GM18499 (cell line): ENCODE measurements at regions not wholly inside any gene's neighbourhood (a gene's known extent, or its start where the extent isn't known, plus 50 kb on each side); places are given as distances from the start of the nearest gene placed in this dataset.
A peak's percentile ranks its signal among the peaks of the same experiment; 100 is the strongest.
"Not testable (repeated sequence)": the region's sequence is repeated elsewhere in the genome, so short reads cannot be mapped to it uniquely, and the experiment has no call there.

Experiments used
- ATAC-seq: cut with Tn5 transposase; IDR thresholded peaks from one replicate; pipeline ENCODE4 v1.9.1; 2021; ENCODE audit warnings: moderate number of reproducible peaks; ENCODE audit not compliant: insufficient read depth, unreplicated experiment

- ATAC-seq = no peak
Observed at GRCh38 chr3:147244397-147244796, 161.9 kb downstream of the ZIC4 start.

GRCh38 chr3:147240581-147240980 is 165.8 kb downstream of the ZIC4 start:
- no peak for ATAC-seq

DNA sequence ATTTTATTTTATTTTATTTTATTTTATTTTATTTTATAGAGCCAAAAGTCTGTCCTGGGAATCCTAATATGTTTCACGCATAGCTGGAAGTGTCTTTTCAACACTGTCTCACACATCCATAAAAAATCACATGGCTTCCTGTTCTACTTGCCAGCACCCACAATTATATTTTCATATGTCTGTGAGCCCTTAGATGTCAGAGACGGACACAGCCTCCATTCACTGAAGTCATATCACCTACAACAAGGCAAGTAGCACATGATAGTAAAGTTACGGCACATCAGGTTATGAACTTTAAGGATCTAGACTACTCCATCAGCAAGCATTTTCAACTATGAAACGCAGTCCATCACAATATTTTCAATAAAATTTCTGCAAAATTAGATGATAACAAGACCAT is 168.4 kb downstream of the ZIC4 start:
- ATAC-seq = no peak

- ATAC-seq = not testable (repeated sequence)
Observed at GRCh38 chr3:147231980-147232379, 174.4 kb downstream of the ZIC4 start.

DNA sequence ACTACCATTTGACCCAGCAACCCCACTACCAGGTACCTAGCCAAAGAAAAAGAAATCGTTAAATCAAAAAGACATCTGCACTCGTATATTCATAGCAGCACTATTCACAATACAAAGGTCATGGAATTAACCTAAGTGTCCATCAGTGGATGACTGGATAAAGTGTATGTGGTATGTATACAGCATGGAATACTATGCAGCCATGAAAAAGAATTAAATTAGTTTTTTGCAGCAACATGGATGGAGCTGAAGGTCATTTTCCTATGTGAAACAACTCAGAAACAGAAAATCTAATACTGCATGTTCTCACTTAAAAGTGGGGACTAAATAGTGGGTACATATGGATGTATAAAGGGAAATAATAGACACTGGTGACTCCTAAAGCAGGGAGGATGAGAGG is 175.2 kb downstream of the ZIC4 start:
- no peak for ATAC-seq

- ATAC-seq = no peak
Observed at GRCh38 chr3:147222291-147222690, 184.1 kb downstream of the ZIC4 start.

DNA sequence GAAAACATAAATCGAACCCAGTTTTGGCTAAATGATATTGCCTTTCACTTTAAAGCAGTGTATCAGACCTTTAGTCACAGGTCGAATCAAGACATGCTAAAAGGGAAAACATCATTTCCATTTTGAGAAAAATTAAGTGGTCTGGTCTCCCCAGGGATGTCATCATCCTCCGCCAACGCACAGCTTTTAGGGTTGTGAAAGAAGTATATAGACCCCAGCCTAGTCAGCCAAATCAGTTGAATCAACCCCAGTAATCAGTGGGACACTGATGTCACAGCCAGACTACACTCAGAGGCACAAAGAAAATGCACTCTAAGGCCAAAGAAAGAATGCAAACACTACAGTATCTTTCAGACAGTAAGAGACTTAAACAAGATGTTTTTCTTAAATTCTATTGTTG is 187.4 kb downstream of the ZIC4 start:
- no peak for ATAC-seq

- peak; percentile 40 for ATAC-seq
Observed at GRCh38 chr3:147216143-147216673, 190.1 kb downstream of the ZIC4 start.

GRCh38 chr3:147215660-147216059 is 190.7 kb downstream of the ZIC4 start:
- ATAC-seq = peak; percentile 55

GRCh38 chr3:147213633-147214032 is 192.7 kb downstream of the ZIC4 start:
- no peak for ATAC-seq

DNA sequence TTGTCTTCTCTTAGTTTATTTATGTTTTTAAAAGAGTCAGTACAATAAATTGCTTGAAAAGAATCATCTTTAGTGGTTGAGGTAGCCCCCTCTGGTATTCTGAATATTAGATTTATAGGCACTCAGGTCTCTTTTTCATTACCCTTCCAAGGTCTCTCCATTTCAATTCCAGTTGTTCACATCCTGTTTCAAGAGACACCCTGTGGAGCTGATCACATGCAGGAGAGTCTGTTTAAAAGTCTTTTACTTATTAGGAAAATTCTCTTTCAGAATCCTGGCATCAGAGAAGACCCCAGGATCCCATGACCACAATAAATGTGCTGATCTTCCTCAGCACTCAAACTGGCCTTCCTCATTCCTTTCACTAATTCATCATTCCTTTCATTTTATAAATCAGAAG is 195.7 kb downstream of the ZIC4 start:
- ATAC-seq = no peak

- no peak for ATAC-seq
Observed at GRCh38 chr3:147201086-147201485, 205.3 kb downstream of the ZIC4 start.

DNA sequence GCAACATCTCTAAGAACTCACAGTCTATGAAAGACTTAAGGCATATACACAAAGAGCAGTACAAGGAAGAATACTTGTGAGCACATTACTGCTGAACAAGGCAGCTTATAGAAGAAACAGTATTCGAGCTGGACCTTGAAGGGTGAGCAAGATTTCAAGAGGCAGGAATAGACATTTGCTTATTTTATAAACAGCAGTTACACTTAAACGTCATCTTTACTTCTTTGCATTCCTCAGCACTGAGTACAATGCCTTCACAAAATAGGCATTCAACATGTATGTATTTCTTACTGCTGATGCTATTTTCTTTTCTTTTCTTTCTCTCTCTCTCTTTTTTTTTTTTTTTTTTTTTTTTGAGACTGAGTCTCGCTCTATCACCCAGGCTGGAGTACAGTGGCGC is 205.8 kb downstream of the ZIC4 start:
- ATAC-seq = no peak

- no peak for ATAC-seq
Observed at GRCh38 chr3:147197739-147198138, 208.6 kb downstream of the ZIC4 start.

DNA sequence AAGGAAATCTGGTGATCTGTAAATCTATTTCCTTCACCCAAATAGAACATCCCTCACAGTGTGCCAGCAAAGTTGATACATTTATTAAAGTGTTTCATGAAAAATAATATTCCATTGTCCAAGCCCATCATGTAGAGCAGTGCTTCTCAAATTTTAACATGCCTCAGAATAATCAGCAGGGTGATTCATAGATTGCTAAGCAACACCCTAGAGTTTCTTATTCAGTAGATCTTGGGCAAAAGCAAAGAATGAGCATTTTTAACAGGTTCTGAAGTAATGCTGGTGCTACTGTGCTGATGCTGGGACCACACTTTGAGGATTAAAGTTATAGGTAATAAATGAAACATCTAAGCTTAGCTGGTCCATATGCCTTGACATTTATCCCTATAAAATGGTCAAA is 210.5 kb downstream of the ZIC4 start:
- ATAC-seq = no peak

DNA sequence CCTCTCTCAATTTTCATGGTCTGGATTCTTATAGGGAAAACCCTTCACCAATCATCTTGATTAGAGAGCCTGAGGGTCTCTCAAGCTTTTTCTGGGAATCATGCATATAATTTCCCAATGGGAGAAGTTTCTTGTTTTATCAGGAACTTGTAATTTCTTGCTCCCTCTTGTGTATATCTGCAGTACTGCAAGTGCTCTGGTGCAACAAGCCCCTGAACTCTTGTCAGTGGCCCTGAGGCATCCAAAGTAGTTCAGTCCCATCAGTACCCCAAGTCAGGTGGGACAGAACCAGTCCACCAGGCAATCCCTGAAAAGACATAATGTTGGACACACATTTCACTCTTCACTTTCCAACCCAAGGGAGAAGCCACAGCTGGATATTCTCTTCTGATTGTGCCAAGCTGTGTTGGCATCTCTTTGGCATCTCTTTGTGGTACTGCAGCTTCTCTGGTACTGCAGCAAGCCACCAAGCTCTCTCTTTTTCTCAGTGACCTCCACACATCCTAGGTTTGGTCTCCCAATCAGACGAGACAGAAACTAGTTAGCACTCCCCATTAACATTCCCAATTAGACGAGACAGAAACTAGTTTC is 214.5 kb downstream of the ZIC4 start:
- ATAC-seq = no peak

- no peak for ATAC-seq
Observed at GRCh38 chr3:147189016-147189415, 217.3 kb downstream of the ZIC4 start.

DNA sequence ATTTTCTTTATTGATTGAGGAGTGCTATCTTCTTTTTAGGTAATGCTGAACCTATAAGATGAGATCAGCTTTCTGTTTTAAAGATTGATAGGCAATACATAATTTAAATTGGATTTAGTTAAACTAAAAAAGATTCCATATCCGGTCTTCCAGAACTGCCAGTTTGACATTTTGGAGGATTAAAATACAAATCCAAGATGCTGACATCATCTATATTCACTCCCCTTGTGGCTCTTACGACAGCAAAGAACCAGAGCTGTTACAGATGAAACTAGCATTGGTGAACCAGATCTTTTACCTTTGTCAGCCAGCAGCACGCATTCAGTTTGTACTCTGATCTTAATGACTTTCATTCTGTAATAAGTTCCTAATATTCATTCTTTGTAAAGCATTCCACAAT is 218.7 kb downstream of the ZIC4 start:
- ATAC-seq = no peak

DNA sequence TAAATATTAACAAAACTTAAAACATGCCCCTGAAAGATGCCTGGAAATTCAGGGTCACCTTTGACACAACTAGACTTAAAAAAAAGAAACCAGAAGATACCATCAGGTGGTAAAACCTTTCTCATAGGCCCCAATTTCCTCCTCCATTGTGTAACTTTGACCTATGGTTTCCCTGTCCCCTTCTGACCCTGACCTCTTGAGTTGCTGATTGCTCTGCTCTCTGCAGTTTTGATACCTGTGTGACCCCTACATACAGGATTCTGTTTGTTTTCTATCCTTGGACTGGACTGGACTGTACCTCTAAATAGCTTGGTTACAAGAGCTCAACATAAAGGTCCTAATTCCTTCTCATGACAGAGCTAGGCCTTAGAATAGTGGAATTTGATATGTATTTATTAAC is 220.6 kb downstream of the ZIC4 start:
- ATAC-seq = no peak

- ATAC-seq = no peak
Observed at GRCh38 chr3:147184794-147185193, 221.5 kb downstream of the ZIC4 start.

DNA sequence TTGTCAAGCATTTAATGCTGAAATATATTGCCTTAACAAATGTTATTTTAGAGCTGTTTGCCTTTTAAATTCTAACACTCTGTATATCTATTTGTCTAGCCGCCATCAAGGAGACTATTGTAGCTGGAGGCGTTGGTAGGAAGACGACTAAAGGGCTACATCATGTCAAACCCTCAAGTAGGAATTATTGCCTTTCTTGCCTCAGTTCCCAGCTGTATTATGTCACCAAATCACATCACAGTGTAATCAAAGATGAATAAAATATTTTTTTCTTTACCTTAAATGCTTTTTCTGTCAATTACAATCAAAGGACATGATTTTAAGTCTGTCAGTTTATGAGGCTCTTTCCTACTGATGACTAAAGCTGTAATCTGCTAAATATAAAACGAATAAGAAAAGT is 233.1 kb downstream of the ZIC4 start:
- no peak for ATAC-seq

DNA sequence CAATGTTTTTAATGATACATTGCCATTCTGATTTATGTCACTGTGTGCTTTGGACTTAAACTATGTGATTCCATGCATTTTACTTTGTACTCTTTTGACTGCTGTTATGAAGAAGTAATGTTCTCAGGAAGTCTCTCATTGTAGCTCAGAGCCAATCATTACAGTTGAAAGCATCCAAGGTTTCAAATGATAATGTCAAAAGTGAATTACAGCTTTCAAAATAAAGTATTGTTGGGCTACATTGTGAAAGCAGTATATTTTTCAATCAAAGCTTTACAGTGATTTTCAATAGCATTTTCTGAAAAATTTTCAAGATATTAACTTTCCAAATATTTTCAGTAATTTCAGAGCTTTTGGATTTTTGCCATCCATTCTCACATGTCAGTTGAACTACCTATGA is 243.6 kb downstream of the ZIC4 start:
- no peak for ATAC-seq

GRCh38 chr3:147161833-147162232 is 244.5 kb downstream of the ZIC4 start:
- no peak for ATAC-seq
